Stomach (tissue), 4 donors: ENCODE measurements at regions not wholly inside any gene's neighbourhood (a gene's known extent, or its start where the extent isn't known, plus 50 kb on each side); places are given as distances from the start of the nearest gene placed in this dataset.

Experiments used
- EP300 ChIP-seq: sonication (generic); formaldehyde crosslinking; IDR thresholded peaks from one replicate; pipeline ENCODE4 v1.6.1; 2017; ENCODE audit warnings: antibody characterized with exemption
- TF ChIP-seq, protein P1 (sequence below), 7 experiments: fragments of 450-650 bp in 4 of 7; fragments of 200-600 bp in 3 of 7; sonication (generic) in 3 of 7; IDR thresholded peaks; one replicate each; pipeline ENCODE4 v1.5.1; 2016 to 2019; ENCODE audit warnings: antibody characterized with exemption in 7 of 7, control low read depth in 2 of 7, mild to moderate bottlenecking in 1 of 7

DNA sequence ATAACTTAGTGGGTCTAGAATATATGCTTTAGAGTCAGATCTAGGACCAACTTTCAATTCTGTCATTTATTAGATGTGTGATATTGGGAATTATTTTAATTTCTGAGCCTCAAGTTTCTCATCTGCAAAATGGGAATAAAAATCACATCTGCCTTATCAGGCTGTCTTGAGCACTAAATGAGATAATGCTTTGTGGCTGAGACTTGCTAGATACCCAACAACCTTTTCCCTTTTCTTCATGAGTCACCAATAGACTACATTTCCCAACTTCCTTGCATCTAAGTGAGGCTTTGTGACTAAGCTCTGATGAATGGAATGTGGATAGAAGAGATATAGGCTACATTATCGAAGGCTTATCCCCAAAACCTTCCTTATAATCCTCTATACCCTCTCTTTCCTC is 220.7 kb upstream of the SESN3 start:
- TF ChIP-seq, protein P1, sequence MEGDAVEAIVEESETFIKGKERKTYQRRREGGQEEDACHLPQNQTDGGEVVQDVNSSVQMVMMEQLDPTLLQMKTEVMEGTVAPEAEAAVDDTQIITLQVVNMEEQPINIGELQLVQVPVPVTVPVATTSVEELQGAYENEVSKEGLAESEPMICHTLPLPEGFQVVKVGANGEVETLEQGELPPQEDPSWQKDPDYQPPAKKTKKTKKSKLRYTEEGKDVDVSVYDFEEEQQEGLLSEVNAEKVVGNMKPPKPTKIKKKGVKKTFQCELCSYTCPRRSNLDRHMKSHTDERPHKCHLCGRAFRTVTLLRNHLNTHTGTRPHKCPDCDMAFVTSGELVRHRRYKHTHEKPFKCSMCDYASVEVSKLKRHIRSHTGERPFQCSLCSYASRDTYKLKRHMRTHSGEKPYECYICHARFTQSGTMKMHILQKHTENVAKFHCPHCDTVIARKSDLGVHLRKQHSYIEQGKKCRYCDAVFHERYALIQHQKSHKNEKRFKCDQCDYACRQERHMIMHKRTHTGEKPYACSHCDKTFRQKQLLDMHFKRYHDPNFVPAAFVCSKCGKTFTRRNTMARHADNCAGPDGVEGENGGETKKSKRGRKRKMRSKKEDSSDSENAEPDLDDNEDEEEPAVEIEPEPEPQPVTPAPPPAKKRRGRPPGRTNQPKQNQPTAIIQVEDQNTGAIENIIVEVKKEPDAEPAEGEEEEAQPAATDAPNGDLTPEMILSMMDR (IDR thresholded peaks at IDR 0.05), result no peak
- TF ChIP-seq EP300, result no peak
